Psoas muscle (tissue), 7 donors: ENCODE measurements at regions not wholly inside any gene's neighbourhood (a gene's known extent, or its start where the extent isn't known, plus 50 kb on each side); places are given as distances from the start of the nearest gene placed in this dataset.

ENCODE experiments used
- ATAC-seq, 4 donors: fragments of 200-7000 bp; cut with Tn5 transposase; one replicate each; pipeline ENCODE4 v1.9.1; 2020; ENCODE audit warnings: moderate library complexity in 3 of 4, mild to moderate bottlenecking in 2 of 4
- DNase-seq, 2 donors: peaks; one replicate each; pipeline ENCODE4 v3.0.0-alpha.2; 2020
- H3K27ac ChIP-seq: fragments of 200-600 bp; one replicate; pipeline ENCODE4 v1.8.0; 2022
- H3K27me3 ChIP-seq, 3 donors: fragments of 200-600 bp in 1 of 3; one replicate each; pipeline versions ENCODE4 v1.6.1 to v1.8.0; 2013 to 2022; ENCODE audit warnings: low read length in 2 of 3, mild to moderate bottlenecking in 2 of 3, moderate library complexity in 1 of 3; ENCODE audit not compliant: insufficient read depth in 3 of 3
- H3K36me3 ChIP-seq, 2 donors: fragments of 200-600 bp in 1 of 2; one replicate each; pipeline versions ENCODE4 v1.6.1 to v1.8.0; 2013 to 2022; ENCODE audit warnings: low read depth in 1 of 2, mild to moderate bottlenecking in 1 of 2, moderate library complexity in 1 of 2; ENCODE audit not compliant: insufficient read depth in 1 of 2
- H3K4me1 ChIP-seq: fragments of 200-600 bp; one replicate; pipeline ENCODE4 v1.8.0; 2022
- H3K4me3 ChIP-seq: fragments of 200-600 bp; one replicate; pipeline ENCODE4 v1.8.0; 2022; ENCODE audit warnings: mild to moderate bottlenecking
- H3K9me3 ChIP-seq: fragments of 200-600 bp; one replicate; pipeline ENCODE4 v1.8.0; 2022
- CTCF ChIP-seq: fragments of 200-600 bp; IDR thresholded peaks from one replicate; pipeline ENCODE4 v1.8.0; 2022; ENCODE audit warnings: antibody characterized with exemption
- WGBS, 3 donors: extraction: QIAGEN DNeasy Blood & Tissue Kit; methylation state at CpG; one replicate each; pipeline versions ENCODE4 v1.1.6 to v1.1.7; 2013; 5-methylcytosine and 5-hydroxymethylcytosine counted together
- intact Hi-C, 2 donors: fragments of 100-400 bp; cut with DNase I; formaldehyde crosslinking; loops; one replicate each; pipeline versions ENCODE4 v1.11.0 to v1.14.2; 2022
- donor health status: healthy with polysubstance abuse.
- donor health status: DM: no; HTN: no; CAD: no; lungs with moderate emphysema.
- donor health status: Bipolar disorder and iron deficiency.
- donor health status: healthy.
- donor health status: DM: yes; HTN: yes; CAD: no.
- donor health status: DM: no; HTN: no; CAD: no.
- donor health status: DM: yes; HTN: yes; CAD: no.

GRCh38 chr11:112467721-112468120 is 207.1 kb upstream of the PLET1 start:
- DNase-seq (peak; percentile 24 to 77), ATAC-seq (peak; percentile 97 to 99 (median 99))
- intact Hi-C loops, result loop anchor here (5.0 kb wide), 2 partner anchors 70 to 175 kb away; no protein-coding TSS in a partner anchor
- no peaks in the 10 kb centered on the region for H3K36me3 ChIP-seq
- TF ChIP-seq CTCF, result no peak
- H3K4me1 ChIP-seq, result peaks cover 5% of the 10 kb centered on the region
- no peaks in the 10 kb centered on the region for H3K27me3 ChIP-seq
- WGBS, 3 donors, result 26 to 37% (median 30%) methylated on average over 3 of the region's 3 CpGs
- peak overlapping the region; percentile 42 for H3K27ac ChIP-seq
- no peak overlapping the region for H3K4me3 ChIP-seq
- no peaks in the 10 kb centered on the region for H3K9me3 ChIP-seq

- Histone ChIP-seq H3K9me3 (no peaks in the 10 kb centered on the region), H3K27me3 (no peaks in the 10 kb centered on the region), H3K4me1 (peaks cover 5% of the 10 kb centered on the region), H3K36me3 (no peaks in the 10 kb centered on the region), H3K27ac (no peak overlapping the region), H3K4me3 (no peak overlapping the region)
- intact Hi-C loops, result loop anchor here (5.0 kb wide), 2 partner anchors 68 to 177 kb away; no protein-coding TSS in a partner anchor
- no peak for TF ChIP-seq CTCF
- DNase-seq, result no peak
- no peak for ATAC-seq
- 91 to 95% (median 92%) methylated on average over 4 of the region's 4 CpGs for WGBS, 3 donors
These were observed 208.7 kb upstream of the PLET1 start for GRCh38 chr11:112469376-112469775.

- DNase-seq, result no peak
- ATAC-seq, result no peak
- intact Hi-C loops, result no loop called here
- Histone ChIP-seq H3K27ac (no peak overlapping the region), H3K9me3 (no peaks in the 10 kb centered on the region), H3K27me3 (no peaks in the 10 kb centered on the region), H3K4me1 (peaks cover 5% of the 10 kb centered on the region), H3K36me3 (no peaks in the 10 kb centered on the region), H3K4me3 (no peak overlapping the region)
- 87 to 93% (median 89%) methylated on average over 4 of the region's 4 CpGs for WGBS, 3 donors
- no peak for TF ChIP-seq CTCF
These were observed 209.7 kb upstream of the PLET1 start for GRCh38 chr11:112470355-112470754.

DNA sequence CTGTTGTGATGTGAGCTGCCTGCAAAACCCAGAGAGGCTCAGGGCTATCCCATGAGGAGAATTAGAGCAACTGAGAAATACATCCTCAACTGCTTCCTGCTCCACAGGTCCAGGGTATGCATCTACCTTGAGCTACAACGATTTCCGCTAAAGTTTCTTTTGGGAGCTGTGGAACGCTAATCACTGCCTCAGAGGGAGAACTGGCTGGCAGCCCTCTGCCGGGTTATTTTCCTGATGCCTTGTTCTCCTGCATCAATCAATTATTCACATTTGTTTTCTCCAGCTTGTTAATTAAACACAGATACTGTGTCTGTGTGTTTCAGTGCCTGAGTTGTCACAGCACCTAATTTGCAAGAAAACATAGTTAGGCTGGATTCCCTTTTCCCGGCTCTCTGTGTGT is 211.1 kb upstream of the PLET1 start:
- intact Hi-C loops, result no loop called here
- no peak for ATAC-seq

More for the DNA sequence above, 211.1 kb upstream of the PLET1 start:
- Histone ChIP-seq H3K4me3 (no peak overlapping the region), H3K27ac (no peak overlapping the region), H3K36me3 (no peaks in the 10 kb centered on the region), H3K9me3 (no peaks in the 10 kb centered on the region), H3K27me3 (no peaks in the 10 kb centered on the region), H3K4me1 (peaks cover 5% of the 10 kb centered on the region)
- TF ChIP-seq CTCF, result no peak
- WGBS, 3 donors, result 51 to 60% (median 54%) methylated on average over 5 of the region's 5 CpGs
- DNase-seq, result no peak
